ENCODE measurements at regions not wholly inside any gene's neighbourhood (a gene's known extent, or its start where the extent isn't known, plus 50 kb on each side); places are given as distances from the start of the nearest gene placed in this dataset.

GRCh38 chr5:179484761-179485160 lies 65.6 kb upstream of the RUFY1 start:
- TF ChIP-seq CTCF (IDR thresholded peaks at IDR 0.05): no peak
- no peak for TF ChIP-seq POLR2A (IDR thresholded peaks at IDR 0.05)

All from lower leg skin (tissue), 3 donors.